EH (cell line): ENCODE measurements at regions not wholly inside any gene's neighbourhood (a gene's known extent, or its start where the extent isn't known, plus 50 kb on each side); places are given as distances from the start of the nearest gene placed in this dataset.
"Not testable (repeated sequence)": the region's sequence is repeated elsewhere in the genome, so short reads cannot be mapped to it uniquely, and the experiment has no call there.

Experiments used
- DNase-seq: peaks from one replicate; pipeline ENCODE4 v3.0.0-alpha.2; 2015; ENCODE audit warnings: low read depth

DNA sequence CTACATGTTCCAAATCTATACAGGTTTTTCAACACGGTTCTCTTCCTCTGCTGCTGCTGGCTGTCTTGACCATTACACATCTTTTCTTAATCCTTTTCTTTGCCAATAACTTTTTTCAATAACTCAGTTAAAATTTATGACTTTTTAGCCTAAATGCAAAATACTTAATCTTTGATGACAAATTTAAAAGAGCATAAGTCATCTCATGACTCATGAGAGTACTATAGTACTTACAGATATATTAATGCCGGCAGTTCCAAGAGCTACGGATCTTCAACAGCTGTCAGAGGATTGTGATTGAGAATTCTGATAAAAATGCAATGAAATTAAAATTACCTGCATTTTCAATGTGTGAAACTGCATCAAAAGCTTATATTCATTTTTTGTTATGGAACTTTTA, 105.5 kb downstream of the KPNA2 start:
- no peak for DNase-seq

DNA sequence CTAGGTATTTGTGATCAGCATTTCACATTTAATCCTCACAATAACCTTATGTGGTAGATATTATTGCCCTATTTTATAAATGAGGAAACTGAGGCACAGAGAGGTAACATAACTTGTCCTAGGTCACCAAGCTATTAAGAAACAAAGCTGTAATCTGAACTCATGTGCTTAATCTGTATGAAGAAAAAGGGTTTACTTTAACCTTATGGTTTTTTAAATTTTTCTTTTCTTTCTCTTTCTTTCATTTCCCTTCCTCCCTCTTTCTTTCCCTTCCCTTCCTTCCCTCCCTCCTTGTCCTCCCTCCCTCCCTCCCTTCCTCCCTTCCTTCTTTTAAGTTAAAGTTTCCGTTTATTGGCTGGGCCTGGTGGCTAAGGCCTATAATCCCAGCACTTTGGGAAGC, 105.2 kb upstream of the AMZ2 start:
- DNase-seq: no peak

DNA sequence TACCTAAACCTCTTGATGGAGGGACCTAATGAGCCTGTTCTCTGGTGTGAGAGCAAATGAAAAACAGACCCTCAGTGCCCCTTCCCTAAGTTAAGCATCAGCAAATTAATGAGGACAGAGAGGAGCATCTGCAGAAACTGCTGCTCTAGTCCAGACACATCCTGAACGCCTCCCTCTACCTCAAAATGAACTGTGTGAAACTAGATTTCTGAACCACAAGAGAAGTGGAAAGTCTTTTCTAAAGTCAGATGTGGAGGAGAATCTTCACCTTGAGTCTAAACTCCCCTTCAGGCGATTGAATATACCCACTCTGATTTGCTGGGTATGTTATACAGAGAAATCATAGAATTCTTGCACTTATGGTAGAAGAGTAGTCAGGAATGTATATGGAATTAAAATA, 104.4 kb upstream of the AMZ2 start:
- no peak for DNase-seq

DNA sequence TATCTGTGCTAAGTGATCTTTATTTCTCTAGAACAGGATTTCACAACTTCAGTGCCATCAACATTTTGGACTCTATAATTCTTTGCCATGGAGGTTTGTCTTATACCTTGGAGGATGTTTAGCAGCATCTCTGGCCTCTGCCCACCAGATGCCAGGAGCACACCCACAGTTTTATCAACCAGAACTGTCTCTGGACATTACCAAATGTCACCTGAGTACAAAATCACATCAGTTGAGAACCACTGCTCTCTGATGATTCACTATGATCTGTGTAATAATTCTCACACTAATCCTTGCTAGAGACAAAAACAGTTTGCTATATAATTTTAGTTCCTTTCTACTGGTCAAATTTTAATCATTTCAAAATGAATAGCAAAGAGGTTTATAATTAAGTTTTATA, 102.8 kb upstream of the AMZ2 start:
- DNase-seq: no peak

DNA sequence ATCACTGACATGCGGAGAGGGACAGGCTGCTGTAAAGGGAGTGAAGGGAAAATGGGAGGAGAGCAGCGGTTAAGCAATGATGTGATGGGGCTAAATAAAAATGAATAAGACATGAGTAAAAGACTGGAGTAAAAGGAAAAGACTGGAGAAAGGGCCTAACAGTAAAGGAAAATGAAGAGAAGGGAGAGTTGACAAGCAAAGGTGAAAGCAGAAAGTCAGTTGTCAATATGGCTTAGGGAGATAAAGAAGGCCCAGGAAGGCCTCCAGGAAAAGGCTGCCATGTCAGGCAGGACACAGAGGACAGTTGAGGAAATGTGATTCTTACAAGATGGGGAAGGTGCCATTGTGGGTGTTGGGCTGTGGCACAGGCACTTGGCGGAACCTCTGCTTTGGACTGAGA, 98.9 kb upstream of the AMZ2 start:
- no peak for DNase-seq

DNA sequence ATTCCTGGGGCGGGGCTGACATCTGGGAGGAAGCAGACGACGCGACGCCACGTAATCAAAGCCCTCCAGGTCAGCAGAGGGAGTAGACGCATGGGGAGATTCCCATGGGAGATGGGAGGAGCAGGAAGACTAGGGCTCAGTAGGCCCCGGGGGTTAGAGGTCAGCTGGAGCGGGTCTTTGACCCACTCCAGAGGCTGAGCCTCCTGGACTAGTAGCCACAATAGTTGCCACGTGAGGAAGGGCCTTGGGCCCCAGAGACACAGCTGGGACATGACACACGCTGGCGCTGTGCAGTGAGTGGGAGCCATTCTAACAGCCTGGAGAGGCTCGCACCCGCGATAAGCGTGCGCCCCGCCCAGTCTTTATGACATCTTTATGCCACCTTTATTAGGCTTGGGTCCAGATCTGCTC, 95.7 kb upstream of the AMZ2 start:
- DNase-seq: no peak

DNA sequence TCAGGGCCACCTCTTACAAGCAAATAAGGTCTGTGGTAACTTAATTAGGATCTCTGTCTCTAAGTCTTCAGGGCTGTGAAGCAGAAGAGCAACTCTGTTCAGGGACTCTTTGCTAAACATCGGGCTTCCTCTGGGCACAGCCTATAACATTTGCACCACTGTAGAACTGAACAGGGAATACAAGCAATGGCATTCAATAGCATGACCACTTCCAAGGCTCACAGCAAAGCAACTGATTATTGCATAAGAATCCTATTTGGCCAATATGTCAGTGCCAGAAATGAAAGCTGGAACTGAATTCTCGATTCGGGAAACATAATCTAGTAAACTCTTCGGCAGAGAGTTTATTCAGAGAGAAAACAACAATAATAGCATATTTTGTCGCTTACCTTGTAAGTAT, 92.2 kb upstream of the AMZ2 start:
- DNase-seq: no peak

DNA sequence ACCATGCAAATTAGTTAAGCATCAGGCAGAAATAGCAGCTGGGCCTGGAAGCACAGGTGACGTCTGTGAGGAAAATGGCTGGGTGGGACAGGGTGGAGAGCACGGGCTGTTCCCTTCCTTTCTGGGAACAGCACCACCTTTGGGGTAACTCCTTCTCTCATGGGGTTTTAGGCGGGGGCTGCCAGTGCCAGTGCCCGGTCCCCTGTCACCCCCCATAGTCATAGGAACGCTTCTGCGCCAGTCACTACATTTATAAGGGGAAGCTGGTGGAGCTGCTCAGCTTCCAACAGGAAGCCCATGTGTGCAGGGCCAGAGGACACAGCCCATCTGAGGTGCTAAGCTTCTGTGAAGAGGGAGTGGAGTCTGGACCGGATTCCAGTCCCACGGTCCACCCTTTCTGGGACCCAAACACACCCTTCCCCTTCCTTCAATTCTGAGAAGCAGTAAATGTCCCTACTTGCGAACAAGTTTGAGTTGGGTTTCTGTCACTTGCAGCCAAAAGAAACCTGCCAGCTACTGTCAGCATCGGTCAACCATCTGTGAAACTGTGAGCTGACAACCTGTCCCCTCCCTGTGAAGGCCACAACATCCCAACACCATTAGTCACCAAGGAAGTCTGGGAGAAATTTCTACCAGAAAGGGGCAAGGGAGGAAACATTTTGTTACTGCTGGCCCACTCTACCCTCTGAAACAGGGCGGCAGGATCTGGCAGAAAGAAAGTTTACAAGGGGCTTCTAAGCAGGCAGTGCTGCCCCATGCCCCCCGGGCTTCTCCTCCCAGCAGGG, 86.0 kb upstream of the AMZ2 start:
- peak; percentile 42 for DNase-seq

DNA sequence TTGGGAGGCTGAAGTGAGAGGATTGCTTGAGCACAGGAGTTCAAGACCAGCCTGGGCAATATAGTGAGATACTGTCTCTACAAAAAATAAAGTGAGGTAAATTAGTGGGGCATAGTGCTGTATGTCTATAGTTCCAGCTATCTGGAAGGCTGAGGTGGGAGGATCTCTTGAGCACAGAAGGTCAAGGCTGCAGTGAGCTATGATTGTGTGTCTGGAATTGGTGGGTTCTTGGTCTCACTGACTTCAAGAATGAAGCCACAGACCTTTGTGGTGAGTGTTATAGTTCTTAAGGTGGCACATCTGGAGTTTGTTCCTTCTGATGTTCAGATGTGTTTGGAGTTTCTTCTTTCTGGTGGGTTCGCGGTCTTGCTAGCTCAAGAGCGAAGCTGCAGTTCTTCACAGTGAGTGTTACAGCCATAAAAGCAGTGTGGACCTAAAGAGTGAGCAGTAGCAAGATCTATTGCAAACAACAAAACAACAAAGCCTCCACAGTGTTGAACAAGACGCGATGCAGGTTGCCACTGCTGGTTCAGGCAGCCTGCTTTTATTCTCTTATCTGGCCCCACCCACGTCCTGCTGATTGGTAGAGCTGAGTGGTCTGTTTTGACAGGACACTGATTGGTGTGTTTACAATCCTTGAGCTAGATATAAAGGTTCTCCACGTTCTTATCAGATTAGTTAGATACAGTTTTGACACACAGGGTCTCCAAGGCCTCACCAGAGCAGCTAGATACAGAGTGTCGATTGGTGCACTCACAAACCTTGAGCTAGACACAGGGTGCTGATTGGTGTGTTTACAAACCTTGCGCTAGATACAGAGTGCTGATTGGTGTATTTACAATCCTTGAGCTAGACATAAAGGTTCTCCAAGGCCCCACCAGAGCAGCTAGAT, 79.3 kb upstream of the AMZ2 start:
- DNase-seq: not testable (repeated sequence)

DNA sequence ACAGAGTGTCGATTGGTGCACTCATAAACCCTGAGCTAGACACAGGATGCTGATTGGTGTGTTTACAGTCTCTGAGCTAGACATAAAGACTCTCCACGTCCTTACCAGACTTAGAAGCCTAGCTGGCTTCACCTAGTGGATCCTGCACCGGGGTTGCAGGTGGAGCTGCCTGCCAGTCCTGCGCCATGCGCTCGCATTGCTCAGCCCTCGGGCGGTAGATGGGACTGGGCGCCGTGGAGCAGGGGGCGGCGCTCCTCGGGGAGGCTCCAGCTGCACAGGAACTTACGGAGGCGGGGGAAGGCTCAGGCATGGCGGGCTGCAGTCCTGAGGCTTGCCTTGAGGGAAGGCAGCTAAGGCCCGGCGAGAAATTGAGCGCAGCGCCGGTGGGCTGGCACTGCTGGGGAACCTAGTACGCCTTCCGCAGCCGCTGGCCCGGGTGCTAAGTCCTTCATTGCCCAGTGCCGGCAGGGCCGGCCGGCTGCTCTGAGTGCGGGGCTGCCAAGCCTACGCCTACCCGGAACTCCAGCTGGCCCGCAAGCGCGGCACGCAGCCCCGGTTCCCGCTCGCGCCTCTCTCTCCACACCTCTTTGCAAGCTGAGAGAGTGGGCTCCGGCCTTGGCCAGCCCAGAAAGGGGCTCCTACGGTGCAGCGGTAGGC, 78.5 kb upstream of the AMZ2 start:
- not testable (repeated sequence) for DNase-seq

DNA sequence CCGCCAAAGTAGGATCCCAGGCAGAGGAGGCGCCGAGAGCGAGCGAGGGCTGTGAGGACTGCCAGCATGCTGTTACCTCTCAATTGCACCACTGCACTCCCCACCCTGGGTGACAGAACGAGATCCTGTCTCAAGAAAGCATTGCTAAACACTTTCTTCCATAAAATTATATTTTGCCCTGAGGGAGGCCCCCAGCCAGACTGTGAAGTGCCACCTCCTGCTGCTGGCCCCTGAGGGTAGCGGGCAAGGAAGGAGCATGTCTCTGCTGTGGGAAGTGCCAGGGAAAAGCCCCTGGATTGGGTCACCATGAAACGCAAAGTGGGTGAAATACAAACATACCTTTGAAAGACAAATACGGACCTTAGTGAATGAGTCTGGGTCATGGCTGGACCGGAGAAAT, 78.0 kb upstream of the AMZ2 start:
- DNase-seq: no peak

DNA sequence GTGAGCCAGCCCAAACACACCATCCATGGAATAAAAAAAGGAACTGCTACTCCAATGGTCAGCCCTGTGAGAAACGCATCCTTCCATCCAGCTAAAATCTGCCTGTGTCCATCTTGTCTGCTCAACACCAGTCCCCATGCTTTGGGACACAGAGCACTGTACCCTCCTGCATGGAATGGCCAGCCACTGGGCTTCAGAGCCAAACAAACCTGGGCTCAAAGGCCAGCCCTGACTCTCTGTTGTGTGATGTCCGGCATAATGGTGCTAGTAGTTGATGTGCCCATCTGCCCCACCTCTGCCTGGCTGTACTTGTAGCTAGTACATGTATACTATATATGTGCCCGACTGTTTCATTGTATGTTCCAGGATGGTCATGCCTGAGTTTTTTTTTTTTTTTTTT, 77.6 kb upstream of the AMZ2 start:
- DNase-seq: no peak

DNA sequence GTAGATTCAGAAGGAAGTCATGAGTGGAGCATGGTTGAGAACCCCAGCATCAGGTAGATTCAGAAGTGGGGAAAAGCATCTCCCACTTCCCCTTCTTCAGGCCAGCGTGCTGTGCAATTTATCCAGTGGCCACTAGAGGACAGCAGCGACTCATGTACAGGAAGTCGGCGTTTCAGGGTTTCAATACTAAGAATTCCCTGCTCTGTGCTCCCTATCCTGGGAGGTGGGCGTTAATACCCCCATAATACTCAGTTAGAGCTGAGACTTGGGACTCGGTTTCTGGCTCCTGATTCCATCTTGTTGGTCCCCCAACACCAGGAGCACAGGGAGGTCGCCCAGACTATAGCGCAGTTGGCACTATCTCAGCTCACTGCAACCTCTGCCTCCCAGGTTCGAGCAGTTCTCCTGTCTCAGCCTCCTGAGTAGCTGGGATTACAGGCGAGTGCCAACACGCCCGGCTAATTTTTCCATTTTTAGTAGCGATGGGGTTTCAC, 75.3 kb upstream of the AMZ2 start:
- DNase-seq: peak; percentile 67

DNA sequence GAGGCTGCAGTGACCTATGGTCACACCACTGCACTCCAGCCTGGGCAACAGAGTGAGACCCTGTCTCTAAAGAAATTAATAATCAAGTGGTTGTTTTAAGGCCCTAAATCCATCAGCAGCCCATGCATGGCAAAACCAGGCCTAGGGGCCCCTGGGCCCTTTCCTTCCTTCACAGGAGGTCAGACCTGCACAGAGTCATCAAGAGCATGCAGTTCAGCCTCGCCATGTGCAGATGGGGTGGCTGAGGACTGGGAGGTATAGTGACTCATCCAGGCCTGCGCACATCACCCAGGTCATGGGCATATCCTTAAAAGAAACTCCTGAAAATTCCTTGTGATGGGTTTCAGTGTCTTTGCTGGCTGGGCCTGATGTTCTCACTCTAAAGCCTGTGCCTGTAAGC, 72.4 kb upstream of the AMZ2 start:
- DNase-seq: no peak

DNA sequence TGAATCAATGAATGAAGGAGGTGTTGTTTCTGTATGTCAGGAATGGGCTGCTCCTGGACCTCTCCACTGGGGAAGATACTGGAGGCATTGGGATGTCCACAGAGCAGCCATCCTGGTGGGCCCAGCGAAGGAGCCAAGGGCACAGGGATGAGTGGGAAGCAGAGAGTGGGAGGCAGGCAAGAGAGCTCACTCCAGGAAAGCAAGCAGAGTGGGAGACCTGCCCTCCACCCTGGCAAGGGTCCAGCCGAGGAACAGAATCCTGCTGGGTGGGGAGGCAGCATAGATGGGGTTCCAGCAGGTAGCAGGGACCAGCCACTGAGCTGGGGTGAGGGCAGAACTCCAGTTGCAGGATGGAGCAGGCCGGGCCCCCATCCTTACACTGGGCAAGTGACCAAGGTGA, 71.9 kb upstream of the AMZ2 start:
- DNase-seq: no peak

DNA sequence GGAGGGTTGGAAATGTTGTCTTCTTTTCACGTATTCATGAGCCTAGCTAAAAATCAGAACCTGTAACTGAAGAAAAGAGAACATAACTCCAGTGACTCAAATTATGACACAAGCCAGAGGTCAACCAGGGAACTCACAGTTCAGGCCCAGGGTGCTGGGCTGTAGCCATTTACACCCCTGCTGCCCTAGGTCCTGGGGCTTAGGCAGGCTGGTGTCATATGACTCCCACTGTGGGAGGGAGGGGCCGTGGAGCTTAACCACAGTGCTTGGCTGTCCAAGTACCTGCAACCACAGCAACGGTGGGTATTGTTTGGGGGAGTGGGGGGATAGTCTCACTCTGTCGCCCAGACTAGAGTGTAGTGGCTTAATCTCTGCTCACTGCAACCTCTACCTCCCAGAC, 71.1 kb upstream of the AMZ2 start:
- DNase-seq: no peak

DNA sequence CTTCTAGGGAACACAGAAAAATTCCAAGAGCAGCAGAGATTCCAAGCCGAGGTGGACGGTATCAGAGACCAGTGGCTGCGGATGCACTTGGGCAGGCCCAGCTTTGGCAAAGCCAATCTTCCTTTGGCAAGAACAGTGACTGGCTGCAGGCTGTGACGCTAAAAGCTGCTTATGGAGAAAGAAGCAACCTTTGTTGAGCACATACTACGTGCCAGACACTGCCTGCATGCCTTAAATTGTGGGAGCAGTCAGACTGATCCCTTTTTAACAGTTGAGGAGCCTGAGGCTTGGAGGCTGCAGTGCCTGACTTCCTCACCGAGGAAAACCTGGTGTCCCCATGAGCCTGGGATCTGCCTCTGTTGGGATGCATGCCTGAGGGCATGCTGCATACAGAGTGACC, 69.0 kb upstream of the AMZ2 start:
- no peak for DNase-seq

DNA sequence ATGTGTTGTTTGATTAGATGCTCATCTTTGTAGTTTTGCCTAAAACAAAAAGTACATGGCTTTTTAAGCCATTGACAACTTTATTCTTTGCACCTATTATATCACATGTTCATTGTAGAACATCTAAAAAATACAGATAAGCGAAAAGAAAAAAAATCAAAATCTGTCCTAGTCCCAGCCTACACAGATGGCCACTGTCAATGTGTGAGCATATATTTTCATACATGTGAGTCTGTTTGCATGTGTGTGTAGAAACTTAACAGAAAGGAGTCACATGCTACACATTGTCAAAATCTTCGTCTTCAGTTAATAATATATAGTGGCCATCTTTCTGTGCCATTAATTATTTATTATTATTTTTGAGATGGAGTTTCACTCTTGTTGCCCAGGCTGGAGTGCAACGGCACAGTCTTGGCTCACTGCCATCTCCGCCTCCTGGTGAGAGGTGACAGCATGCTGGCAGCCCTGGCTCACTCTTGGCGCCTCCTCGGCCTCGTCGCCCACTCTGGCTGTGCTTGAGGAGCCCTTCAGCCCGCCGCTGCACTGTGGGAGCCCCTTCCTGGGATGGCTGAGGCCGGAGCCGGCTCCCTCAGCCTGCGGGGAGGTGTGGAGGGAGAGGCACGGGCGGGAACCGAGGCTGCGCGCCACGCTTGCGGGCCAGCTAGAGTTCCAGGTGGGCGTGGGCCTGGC, 68.5 kb upstream of the AMZ2 start:
- DNase-seq: no peak

DNA sequence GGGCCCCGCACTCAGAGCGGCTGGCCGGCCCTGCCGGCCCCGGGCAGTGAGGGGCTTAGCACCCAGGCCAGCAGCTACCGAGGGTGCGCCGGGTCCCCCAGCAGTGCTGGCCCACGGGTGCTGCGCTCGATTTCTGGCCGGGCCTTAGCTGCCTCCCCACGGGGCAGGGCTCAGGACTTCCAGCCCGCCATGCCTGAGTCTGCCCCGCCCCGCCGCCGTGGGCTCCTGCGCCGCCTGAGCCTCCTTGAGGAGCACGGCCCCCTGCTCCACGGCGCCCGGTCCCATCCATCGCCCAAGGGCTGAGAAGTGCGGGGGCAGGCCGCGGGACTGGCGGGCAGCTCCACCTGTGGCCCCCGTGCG, 67.9 kb upstream of the AMZ2 start:
- DNase-seq: no peak

DNA sequence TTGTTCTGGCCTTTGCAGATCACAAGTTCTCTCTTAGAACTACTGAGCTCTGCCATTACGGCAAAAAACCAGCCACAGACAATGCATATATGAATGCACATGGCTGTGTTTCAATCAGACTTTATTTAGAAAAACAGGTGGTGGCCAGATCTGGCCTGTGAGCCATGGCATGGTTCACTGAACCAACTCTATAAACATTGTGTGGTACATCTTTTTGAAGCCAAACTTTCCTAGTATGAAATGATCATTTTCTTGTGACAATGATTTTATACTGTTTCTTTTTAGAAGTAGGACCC, 65.9 kb upstream of the AMZ2 start:
- DNase-seq: no peak

DNA sequence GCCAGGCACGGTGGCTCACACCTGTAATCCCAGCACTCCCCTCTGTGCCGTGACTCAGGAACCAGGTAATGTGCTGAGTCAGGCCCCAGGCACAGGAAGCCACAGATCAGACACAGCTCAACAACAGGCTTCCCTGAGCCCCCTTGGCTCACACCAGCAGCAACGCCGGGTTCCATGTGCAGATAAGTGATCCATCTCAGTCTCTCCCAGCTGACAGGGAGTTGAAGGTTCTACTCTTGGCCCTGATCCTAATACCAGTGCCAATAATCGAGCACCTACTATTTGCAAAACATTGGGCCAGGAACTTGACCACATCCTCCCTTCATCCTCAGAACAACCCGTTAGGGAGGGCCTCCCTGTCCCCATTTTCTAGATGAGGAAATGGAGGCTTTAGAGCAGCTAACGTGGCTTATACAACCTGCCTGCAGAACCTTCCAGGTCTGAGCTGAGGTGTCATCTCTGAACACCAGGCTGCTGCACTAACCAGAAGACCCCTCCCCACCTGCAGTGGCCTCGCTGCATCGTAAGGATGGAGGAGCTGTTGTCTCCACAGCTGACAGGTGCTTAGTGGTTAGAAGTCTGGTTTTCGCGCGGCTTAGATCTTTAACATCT, 64.8 kb upstream of the AMZ2 start:
- DNase-seq: no peak

DNA sequence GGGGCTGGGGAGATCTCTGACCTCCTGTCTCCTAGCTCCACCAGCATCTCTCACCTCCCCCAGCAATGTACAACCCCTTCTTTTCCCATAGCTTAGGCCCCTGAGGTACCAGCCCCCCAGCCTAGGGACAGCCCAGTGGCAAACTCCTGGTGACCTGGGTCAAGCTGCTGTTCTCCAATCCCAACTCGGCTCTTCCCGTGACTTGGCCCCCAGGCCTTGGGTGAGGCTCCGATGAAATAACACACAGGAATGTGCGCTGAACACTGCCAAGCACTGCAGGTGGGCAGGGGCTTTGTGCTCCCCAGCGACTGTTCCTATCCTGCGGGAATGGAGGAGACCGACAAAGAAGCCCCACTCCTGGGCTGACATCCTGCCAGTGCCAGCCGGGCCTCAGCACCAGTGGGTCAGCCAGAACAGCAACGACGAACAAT, 63.7 kb upstream of the AMZ2 start:
- DNase-seq: no peak
